DND-41 (cell line): ENCODE measurements at regions not wholly inside any gene's neighbourhood (a gene's known extent, or its start where the extent isn't known, plus 50 kb on each side); places are given as distances from the start of the nearest gene placed in this dataset.

ENCODE experiments used
- ATAC-seq: fragments of 200-7000 bp; cut with Tn5 transposase; 3 replicates; pipeline ENCODE4 v1.9.1; 2021; ENCODE audit warnings: low read depth; ENCODE audit not compliant: insufficient read depth
- DNase-seq: peaks from one replicate; pipeline ENCODE4 v3.0.0-alpha.2; 2020
- H2AFZ ChIP-seq: 2 replicates; pipeline ENCODE4 v1.6.0; 2012; ENCODE audit warnings: low read depth, low read length
- H3K27ac ChIP-seq: 2 replicates; pipeline ENCODE4 v1.5.1; 2012; ENCODE audit warnings: low read length, inconsistent platforms
- H3K27me3 ChIP-seq: fragments of 200-600 bp; sonication (generic); 2 replicates; pipeline ENCODE4 v1.6.0; 2012; ENCODE audit warnings: low read length, mild to moderate bottlenecking, inconsistent platforms; ENCODE audit not compliant: insufficient read depth, poor library complexity
- H3K36me3 ChIP-seq: 2 replicates; pipeline ENCODE4 v1.5.1; 2012; ENCODE audit warnings: low read length, inconsistent platforms; ENCODE audit not compliant: insufficient read depth
- H3K4me1 ChIP-seq: 2 replicates; pipeline ENCODE4 v1.5.1; 2012; ENCODE audit warnings: mild to moderate bottlenecking, low read length; ENCODE audit not compliant: insufficient read depth
- H3K4me2 ChIP-seq: 2 replicates; pipeline ENCODE4 v1.6.0; 2012; ENCODE audit warnings: mild to moderate bottlenecking, moderate library complexity, low read length, inconsistent platforms; ENCODE audit not compliant: insufficient read depth
- H3K4me3 ChIP-seq, 2 experiments: fragments of 200-600 bp in 1 of 2; shearing (Covaris generic) in 1 of 2; 2 replicates each; pipeline ENCODE4 v1.5.1; 2012 to 2016; ENCODE audit warnings: inconsistent platforms in 2 of 2, low read length in 2 of 2, mild to moderate bottlenecking in 2 of 2, low read depth in 1 of 2, moderate library complexity in 1 of 2
- H3K79me2 ChIP-seq: 2 replicates; pipeline ENCODE4 v1.6.0; 2012; ENCODE audit warnings: low read length, inconsistent platforms; ENCODE audit not compliant: insufficient read depth
- H3K9ac ChIP-seq: 2 replicates; pipeline ENCODE4 v1.6.0; 2012; ENCODE audit warnings: low read depth, mild to moderate bottlenecking, inconsistent platforms, low read length, moderate library complexity
- H3K9me3 ChIP-seq: 2 replicates; pipeline ENCODE4 v1.5.1; 2012; ENCODE audit warnings: low read length, moderate library complexity, mild to moderate bottlenecking, inconsistent platforms; ENCODE audit not compliant: insufficient read depth, severe bottlenecking
- H4K20me1 ChIP-seq: 2 replicates; pipeline ENCODE4 v1.6.0; 2012; ENCODE audit warnings: low read length; ENCODE audit not compliant: insufficient read depth
- CTCF ChIP-seq: IDR thresholded peaks from 2 replicates; pipeline ENCODE4 v1.5.1; 2012; ENCODE audit warnings: borderline replicate concordance, low read length, moderate library complexity, mild to moderate bottlenecking; ENCODE audit not compliant: poor library complexity, severe bottlenecking; ENCODE audit errors: extremely low read depth
- EZH2 ChIP-seq: IDR thresholded peaks from 3 replicates; pipeline ENCODE4 v1.6.1; 2012; ENCODE audit warnings: borderline replicate concordance, low read depth, mild to moderate bottlenecking, moderate library complexity, low read length, inconsistent platforms; ENCODE audit not compliant: severe bottlenecking

GRCh38 chr12:131620946-131621681, 89.8 kb upstream of the SFSWAP start:
- Histone ChIP-seq H4K20me1 (no peaks in the 10 kb centered on the region), H3K9me3 (no peaks in the 10 kb centered on the region), H2AFZ (no peak overlapping the region), H3K27ac (no peak overlapping the region), H3K27me3 (no peaks in the 10 kb centered on the region), H3K4me2 (no peak overlapping the region), H3K4me1 (no peaks in the 10 kb centered on the region), H3K9ac (no peak overlapping the region), H3K4me3 (no peak overlapping the region), H3K36me3 (no peaks in the 10 kb centered on the region), H3K79me2 (no peaks in the 10 kb centered on the region)
- TF ChIP-seq CTCF: no peak
- TF ChIP-seq EZH2: no peak
- no peak for ATAC-seq
- DNase-seq: no peak

GRCh38 chr12:131621701-131622421, 89.0 kb upstream of the SFSWAP start:
- H3K36me3 ChIP-seq: no peaks in the 10 kb centered on the region
- no peaks in the 10 kb centered on the region for H3K27me3 ChIP-seq
- H4K20me1 ChIP-seq: no peaks in the 10 kb centered on the region
- H3K4me2 ChIP-seq: no peak overlapping the region
- no peak overlapping the region for H3K27ac ChIP-seq
- no peaks in the 10 kb centered on the region for H3K79me2 ChIP-seq
- no peak overlapping the region for H3K4me3 ChIP-seq
- H3K4me1 ChIP-seq: no peaks in the 10 kb centered on the region
- no peak for ATAC-seq
- no peak overlapping the region for H3K9ac ChIP-seq
- TF ChIP-seq EZH2: no peak
- TF ChIP-seq CTCF: no peak
- no peak for DNase-seq
- no peak overlapping the region for H2AFZ ChIP-seq
- no peaks in the 10 kb centered on the region for H3K9me3 ChIP-seq

- DNase-seq (no peak), ATAC-seq (no peak)
- no peak overlapping the region for H3K9ac ChIP-seq
- H4K20me1 ChIP-seq: no peaks in the 10 kb centered on the region
- peaks cover 4% of the 10 kb centered on the region for H3K9me3 ChIP-seq
- H3K79me2 ChIP-seq: no peaks in the 10 kb centered on the region
- TF ChIP-seq EZH2 (no peak), CTCF (no peak)
- no peak overlapping the region for H3K4me2 ChIP-seq
- no peak overlapping the region for H3K4me3 ChIP-seq
- no peaks in the 10 kb centered on the region for H3K36me3 ChIP-seq
- H3K4me1 ChIP-seq: no peaks in the 10 kb centered on the region
- no peak overlapping the region for H2AFZ ChIP-seq
- no peak overlapping the region for H3K27ac ChIP-seq
- H3K27me3 ChIP-seq: no peaks in the 10 kb centered on the region
These were observed 88.4 kb upstream of the SFSWAP start for GRCh38 chr12:131622422-131622955.
